22Rv1 (cell line): ENCODE measurements at regions not wholly inside any gene's neighbourhood (a gene's known extent, or its start where the extent isn't known, plus 50 kb on each side); places are given as distances from the start of the nearest gene placed in this dataset.
A peak's percentile ranks its signal among the peaks of the same experiment; 100 is the strongest.
"Not testable (repeated sequence)": the region's sequence is repeated elsewhere in the genome, so short reads cannot be mapped to it uniquely, and the experiment has no call there.

Experiments
- H3K27ac ChIP-seq: fragments of 450-650 bp; 2 replicates; pipeline ENCODE4 v1.5.1; 2017
- CTCF ChIP-seq: fragments of 450-650 bp; IDR thresholded peaks from 2 replicates; pipeline ENCODE4 v1.5.1; 2017; ENCODE audit warnings: mild to moderate bottlenecking
- ZFX ChIP-seq: fragments of 450-650 bp; IDR thresholded peaks from 2 replicates; pipeline ENCODE4 v1.6.1; 2017; ENCODE audit warnings: antibody characterized with exemption, borderline replicate concordance

DNA sequence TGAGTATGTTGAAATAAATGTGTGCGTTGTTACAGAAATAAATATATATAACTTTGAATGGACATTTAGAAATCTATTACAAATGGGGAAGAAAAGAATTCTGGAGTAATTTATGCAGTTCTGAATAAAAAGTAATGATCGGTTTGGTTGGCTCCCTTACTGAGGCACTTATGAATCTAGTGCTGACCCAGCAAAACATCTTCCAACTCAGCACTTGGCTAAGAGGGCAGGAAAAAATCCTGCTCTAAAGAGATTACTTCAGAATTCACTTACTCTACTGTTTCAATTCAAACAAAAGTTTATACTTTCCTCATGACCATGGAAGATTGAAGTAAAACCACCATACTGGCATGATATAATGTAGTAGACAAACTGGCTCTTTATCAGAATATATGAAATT is 123.9 kb upstream of the RXFP1 start:
- no peak for TF ChIP-seq ZFX
- no peak for TF ChIP-seq CTCF
- H3K27ac ChIP-seq: no peak overlapping the region

GRCh38 chr4:158407961-158408360 is 113.7 kb upstream of the RXFP1 start:
- H3K27ac ChIP-seq: not testable (repeated sequence)

DNA sequence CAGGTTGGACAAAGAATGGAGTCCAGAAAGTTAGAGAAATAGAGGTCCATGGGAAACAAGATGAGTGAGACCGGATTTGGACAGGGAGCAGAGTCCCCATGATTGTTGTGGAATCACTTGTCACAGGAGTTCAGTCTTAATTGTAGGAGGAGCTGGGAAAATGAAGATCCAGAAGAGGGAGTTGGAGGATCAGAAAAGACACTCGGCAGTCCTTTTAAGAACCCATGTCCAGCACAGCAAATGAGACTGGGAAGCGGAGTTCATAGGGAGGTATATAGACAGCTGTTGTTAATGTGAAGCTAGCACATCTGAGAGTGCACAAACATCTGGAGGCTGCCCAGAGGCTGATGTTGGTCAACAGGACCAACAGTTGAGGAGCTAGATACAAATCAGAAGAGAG is 111.4 kb upstream of the RXFP1 start:
- TF ChIP-seq CTCF (no peak; the same call in 1 of the 2 replicates), ZFX (no peak)
- no peak overlapping the region for H3K27ac ChIP-seq

GRCh38 chr4:158411269-158411668 is 110.4 kb upstream of the RXFP1 start:
- H3K27ac ChIP-seq: no peak overlapping the region
- no peak for TF ChIP-seq CTCF
- TF ChIP-seq ZFX: no peak

- not testable (repeated sequence) for H3K27ac ChIP-seq
- TF ChIP-seq CTCF: 0 out of 2 replicates have a peak, but pooled peaks have one; percentile 14
Measured at GRCh38 chr4:158418679-158419078, 103.0 kb upstream of the RXFP1 start.

DNA sequence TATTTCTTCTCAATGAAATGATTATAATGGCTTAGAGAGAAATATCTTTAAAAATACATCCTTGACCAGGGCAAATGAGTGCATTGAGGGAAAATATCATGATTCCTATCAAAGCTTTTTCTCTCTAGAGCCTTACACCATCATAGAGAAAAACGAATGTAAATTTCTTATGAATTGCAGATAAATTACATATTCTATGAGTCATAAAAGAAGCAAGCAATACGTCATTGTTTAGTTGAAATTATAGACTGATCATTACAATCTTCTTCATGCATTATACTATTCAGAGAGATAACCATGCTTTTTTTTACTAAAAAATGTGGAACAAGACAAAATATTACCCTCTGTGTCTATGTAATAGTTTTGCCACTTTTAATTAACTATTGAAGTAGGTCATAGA is 100.9 kb upstream of the RXFP1 start:
- H3K27ac ChIP-seq: no peak overlapping the region
- TF ChIP-seq CTCF: no peak
- TF ChIP-seq ZFX: no peak

- TF ChIP-seq ZFX (no peak), CTCF (no peak)
- H3K27ac ChIP-seq: no peak overlapping the region
Measured at GRCh38 chr4:158422546-158422945, 99.1 kb upstream of the RXFP1 start.

DNA sequence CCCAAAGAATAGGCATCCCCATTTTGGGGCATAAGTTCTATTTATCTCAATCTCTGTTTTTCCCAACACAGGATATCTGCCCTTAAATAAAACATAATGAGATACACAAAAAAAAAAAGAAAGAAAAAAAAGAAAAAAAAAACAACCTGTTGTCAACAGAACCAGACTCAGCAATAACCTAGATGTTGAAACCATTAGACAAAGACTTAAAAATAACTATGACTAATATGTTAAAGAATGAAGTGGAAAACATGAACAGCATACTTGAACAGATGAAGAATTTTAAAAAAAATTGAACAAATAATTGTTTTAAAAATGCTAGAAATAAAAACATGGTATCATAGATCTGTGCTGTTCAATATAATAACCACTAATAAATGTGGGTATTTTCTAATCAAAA is 93.4 kb upstream of the RXFP1 start:
- no peak overlapping the region for H3K27ac ChIP-seq
- no peak for TF ChIP-seq ZFX
- no peak for TF ChIP-seq CTCF
